ENCODE measurements at regions not wholly inside any gene's neighbourhood (a gene's known extent, or its start where the extent isn't known, plus 50 kb on each side); places are given as distances from the start of the nearest gene placed in this dataset.
"Not testable (repeated sequence)": the region's sequence is repeated elsewhere in the genome, so short reads cannot be mapped to it uniquely, and the experiment has no call there.

DNA sequence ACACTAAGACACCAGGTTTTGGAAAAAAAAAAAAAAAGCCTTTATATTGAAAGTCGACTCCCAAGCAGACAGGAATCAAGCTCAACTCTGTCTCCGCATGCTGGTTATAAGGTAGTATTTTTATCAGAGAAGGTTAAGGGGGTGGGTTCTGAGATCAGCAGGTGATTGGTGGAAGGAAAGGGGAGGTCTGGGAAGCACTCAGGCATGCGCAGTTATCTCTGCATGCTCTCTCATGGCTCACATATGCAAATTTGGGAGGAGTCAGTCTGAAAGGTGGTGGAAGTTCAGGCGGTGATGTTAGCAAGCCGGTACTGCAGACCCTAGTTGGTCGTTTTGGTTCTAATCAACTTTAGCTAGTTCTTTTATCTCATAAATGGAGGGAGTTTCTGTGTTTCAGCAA is 357.6 kb upstream of the C16orf82 start:
- DNase-seq (ENCODE audit: low spot score): no peak
- TF ChIP-seq, protein P1, sequence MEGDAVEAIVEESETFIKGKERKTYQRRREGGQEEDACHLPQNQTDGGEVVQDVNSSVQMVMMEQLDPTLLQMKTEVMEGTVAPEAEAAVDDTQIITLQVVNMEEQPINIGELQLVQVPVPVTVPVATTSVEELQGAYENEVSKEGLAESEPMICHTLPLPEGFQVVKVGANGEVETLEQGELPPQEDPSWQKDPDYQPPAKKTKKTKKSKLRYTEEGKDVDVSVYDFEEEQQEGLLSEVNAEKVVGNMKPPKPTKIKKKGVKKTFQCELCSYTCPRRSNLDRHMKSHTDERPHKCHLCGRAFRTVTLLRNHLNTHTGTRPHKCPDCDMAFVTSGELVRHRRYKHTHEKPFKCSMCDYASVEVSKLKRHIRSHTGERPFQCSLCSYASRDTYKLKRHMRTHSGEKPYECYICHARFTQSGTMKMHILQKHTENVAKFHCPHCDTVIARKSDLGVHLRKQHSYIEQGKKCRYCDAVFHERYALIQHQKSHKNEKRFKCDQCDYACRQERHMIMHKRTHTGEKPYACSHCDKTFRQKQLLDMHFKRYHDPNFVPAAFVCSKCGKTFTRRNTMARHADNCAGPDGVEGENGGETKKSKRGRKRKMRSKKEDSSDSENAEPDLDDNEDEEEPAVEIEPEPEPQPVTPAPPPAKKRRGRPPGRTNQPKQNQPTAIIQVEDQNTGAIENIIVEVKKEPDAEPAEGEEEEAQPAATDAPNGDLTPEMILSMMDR (IDR thresholded peaks at IDR 0.05; ENCODE audit: extremely low read depth, insufficient read depth, missing control alignments): no peak
- in situ Hi-C loops (cut with MboI; ENCODE audit: low pct_unique_long_range_greater_than_20kb, low sequenced_read_pairs, unreplicated experiment): no loop called here

DNA sequence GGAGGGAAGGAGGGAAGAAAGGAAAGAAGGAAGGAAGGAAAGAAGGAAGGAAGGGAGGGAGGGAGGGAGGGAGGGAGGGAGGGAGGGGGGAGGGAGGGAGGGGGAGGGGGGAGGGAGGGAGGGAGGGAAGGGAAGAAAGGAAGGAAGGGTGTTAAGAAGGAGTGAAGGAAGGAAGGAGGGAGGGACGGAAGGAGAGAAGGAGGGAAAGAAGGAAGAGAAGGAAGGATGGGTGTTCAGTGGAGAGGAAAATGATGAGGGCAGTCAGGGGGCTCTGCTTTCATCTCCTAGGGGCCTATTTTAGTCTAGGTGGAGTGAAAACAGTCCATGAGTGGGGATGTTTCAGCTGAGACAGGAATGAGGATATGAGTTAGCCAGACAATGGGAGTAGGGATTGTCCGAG is 357.0 kb upstream of the C16orf82 start:
- in situ Hi-C loops (cut with MboI; ENCODE audit: low pct_unique_long_range_greater_than_20kb, low sequenced_read_pairs, unreplicated experiment): no loop called here
- no peak for DNase-seq (ENCODE audit: low spot score)
- TF ChIP-seq, protein P1 (IDR thresholded peaks at IDR 0.05; ENCODE audit: extremely low read depth, insufficient read depth, missing control alignments): no peak

DNA sequence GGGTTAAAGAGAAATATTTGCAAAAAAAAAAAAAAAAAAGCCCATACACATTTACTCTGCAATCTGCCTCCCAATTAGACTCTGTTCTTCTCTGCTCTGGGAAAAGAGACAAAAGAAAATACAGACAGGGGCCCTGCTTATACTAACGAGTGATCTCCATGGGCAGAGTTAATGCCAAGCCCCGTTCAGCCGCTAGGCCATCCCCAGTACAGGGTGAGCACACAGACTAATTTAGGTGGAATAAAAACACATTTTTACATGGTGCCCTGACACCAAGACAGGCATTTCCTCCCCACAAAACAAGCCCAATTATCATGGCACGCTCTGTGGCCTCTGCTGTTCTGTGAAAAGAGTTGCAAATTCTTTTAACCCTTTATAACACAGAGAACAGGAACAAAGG is 356.3 kb upstream of the C16orf82 start:
- in situ Hi-C loops (cut with MboI; ENCODE audit: low pct_unique_long_range_greater_than_20kb, low sequenced_read_pairs, unreplicated experiment): no loop called here
- TF ChIP-seq, protein P1 (IDR thresholded peaks at IDR 0.05; ENCODE audit: extremely low read depth, insufficient read depth, missing control alignments): no peak
- no peak for DNase-seq (ENCODE audit: low spot score)

DNA sequence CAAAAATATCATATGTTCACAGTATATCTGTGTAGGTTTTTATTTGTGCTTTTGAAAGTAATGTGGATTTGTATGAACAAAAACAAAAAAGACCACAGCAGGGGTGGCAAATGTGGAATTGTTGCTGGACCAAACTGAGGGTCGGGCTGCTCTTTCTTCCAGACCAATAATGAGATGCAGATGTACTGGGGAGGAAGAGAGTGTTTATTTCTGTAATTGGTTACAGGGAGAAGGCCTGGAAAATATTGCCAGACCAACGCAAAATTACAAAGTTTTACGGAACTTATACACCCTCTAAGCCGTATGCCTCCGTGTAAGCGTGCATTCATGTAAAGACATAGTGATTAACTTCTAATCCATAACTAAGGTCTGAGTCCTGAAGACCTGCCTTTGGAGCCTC is 353.9 kb upstream of the C16orf82 start:
- no peak for DNase-seq (ENCODE audit: low spot score)
- TF ChIP-seq, protein P1 (IDR thresholded peaks at IDR 0.05; ENCODE audit: extremely low read depth, insufficient read depth, missing control alignments): no peak

DNA sequence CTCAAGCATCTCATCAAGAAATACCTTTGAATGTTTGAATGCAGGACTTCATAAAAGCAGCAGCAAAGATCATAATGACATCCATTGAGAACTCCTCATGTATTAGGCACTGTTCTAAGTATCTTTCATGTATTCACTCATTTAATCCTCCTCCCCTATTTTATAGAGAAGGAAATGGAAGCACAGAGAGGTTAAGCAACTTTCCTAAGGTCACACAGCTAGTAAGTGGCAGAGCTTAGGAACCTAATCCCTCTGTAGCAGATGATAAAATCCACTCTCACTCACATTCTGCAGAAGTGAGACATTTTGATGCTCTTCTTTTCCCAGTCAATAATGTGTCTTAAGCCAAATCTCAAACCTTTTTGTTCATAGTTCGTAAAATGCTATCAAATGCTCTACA is 350.8 kb upstream of the C16orf82 start:
- in situ Hi-C loops (cut with MboI; ENCODE audit: low pct_unique_long_range_greater_than_20kb, low sequenced_read_pairs, unreplicated experiment): no loop called here
- no peak for DNase-seq (ENCODE audit: low spot score)
- TF ChIP-seq, protein P1 (IDR thresholded peaks at IDR 0.05; ENCODE audit: extremely low read depth, insufficient read depth, missing control alignments): no peak

More for the DNA sequence above, 353.9 kb upstream of the C16orf82 start:
- in situ Hi-C loops (cut with MboI; ENCODE audit: low pct_unique_long_range_greater_than_20kb, low sequenced_read_pairs, unreplicated experiment): no loop called here

DNA sequence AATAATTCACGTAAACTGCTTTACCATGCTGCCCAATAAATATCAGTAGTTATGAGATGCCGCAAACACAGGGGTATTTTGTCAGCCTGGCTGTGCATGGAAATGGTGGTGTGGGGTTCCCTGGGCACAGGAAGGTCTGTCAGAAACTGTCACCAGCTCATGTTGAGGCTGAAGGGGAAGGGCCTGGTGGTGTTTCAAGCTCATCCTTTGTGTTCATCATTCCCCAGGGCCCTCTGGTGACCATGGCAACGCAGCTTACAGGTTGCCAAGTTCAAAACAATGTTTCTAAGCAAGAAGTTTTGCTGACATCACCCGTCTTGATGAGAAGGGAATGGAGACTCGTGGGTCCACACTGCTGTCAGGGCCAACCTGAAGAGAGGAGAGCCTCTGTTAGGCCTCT is 348.9 kb upstream of the C16orf82 start:
- in situ Hi-C loops (cut with MboI; ENCODE audit: low pct_unique_long_range_greater_than_20kb, low sequenced_read_pairs, unreplicated experiment): no loop called here
- TF ChIP-seq, protein P1 (IDR thresholded peaks at IDR 0.05; ENCODE audit: extremely low read depth, insufficient read depth, missing control alignments): no peak
- no peak for DNase-seq (ENCODE audit: low spot score)

DNA sequence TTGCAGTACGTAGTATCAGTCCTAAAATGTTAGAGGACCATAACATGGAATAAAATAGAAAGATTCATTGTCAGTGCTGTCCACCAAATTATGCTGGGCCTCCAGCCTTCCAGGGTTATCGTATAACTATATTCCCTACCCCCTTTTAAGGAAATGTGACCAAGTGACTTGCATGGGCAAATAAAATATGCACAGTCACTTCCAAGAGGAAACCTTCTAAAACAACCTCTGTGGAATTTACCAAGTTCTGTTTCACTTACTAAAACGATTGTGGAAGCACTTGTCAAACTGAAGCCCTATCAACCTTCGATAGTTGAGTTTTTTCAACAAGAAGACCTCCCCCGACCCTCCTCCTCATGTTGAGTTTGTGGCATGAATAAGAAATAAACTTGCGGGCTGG is 345.4 kb upstream of the C16orf82 start:
- in situ Hi-C loops (cut with MboI; ENCODE audit: low pct_unique_long_range_greater_than_20kb, low sequenced_read_pairs, unreplicated experiment): no loop called here
- TF ChIP-seq, protein P1 (IDR thresholded peaks at IDR 0.05; ENCODE audit: extremely low read depth, insufficient read depth, missing control alignments): no peak
- no peak for DNase-seq (ENCODE audit: low spot score)

DNA sequence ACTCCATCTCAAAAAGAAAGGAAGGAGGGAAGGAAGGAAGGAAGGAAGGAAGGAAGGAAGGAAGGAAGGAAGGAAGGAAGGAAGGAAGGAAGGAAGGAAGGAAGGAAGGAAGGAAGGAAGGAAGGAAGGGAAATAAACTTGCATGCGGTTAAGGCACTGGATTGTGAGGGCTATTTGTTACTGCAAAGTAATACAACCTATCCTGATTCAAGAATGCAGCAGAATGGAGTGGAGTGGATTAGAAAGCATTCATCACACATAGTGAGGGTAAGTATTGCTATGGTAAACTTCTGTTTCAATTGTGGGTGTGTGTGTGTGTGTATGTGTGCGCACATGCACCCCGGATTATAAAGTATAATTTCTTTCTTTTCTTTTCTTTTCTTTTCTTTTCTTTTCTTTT is 344.8 kb upstream of the C16orf82 start:
- in situ Hi-C loops (cut with MboI; ENCODE audit: low pct_unique_long_range_greater_than_20kb, low sequenced_read_pairs, unreplicated experiment): not testable (repeated sequence)

More for the DNA sequence above, 344.8 kb upstream of the C16orf82 start:
- DNase-seq (ENCODE audit: low spot score): not testable (repeated sequence)

Data from GM13977 (cell line).